H1 (cell line): ENCODE measurements at regions not wholly inside any gene's neighbourhood (a gene's known extent, or its start where the extent isn't known, plus 50 kb on each side); places are given as distances from the start of the nearest gene placed in this dataset.

ENCODE experiments used
- CTCF ChIA-PET: fragments of 300-600 bp; sonication (Branson Sonifier 250); formaldehyde crosslinking; loops from one replicate; lab custom pipeline; 2021; ENCODE audit not compliant: partially characterized antibody; lab: Charles Lee
- POLR2A ChIA-PET: fragments of 300-600 bp; sonication (Branson Sonifier 250); formaldehyde crosslinking; loops from one replicate; lab custom pipeline; 2021; ENCODE audit warnings: inconsistent platforms; ENCODE audit not compliant: partially characterized antibody; lab: Charles Lee
- DNase-seq, 2 experiments: peaks; one replicate each; pipeline versions ENCODE4 v3.0.0 to v3.0.0-alpha.2; 2010 to 2022; ENCODE audit warnings: low spot score in 2 of 2, low read depth in 1 of 2, mixed read lengths in 1 of 2
- FAIRE-seq: peaks from 2 replicates; lab custom pipeline; 2011; peaks lifted over from hg19 to GRCh38; lab: Jason Lieb, UNC
- H2AFZ ChIP-seq: 2 replicates; pipeline ENCODE4 v1.8.1; 2012; ENCODE audit warnings: low read length, inconsistent platforms
- H2AK5ac ChIP-seq: 2 replicates; pipeline ENCODE4 v1.6.1; 2013; ENCODE audit warnings: low read depth, low read length
- H2BK120ac ChIP-seq: replicated peaks from 2 replicates; pipeline ENCODE3; 2013; ENCODE audit warnings: low read depth, low read length, inconsistent platforms
- H2BK12ac ChIP-seq: 2 replicates; pipeline ENCODE4 v1.6.1; 2013; ENCODE audit warnings: low read depth, low read length
- H2BK15ac ChIP-seq: 2 replicates; pipeline ENCODE4 v1.6.1; 2013; ENCODE audit warnings: low read length
- H2BK20ac ChIP-seq: 2 replicates; pipeline ENCODE4 v1.6.1; 2013; ENCODE audit warnings: low read length
- H2BK5ac ChIP-seq: 2 replicates; pipeline ENCODE4 v1.6.1; 2013; ENCODE audit warnings: low read depth, low read length
- H3K14ac ChIP-seq: 2 replicates; pipeline ENCODE4 v1.6.1; 2013; ENCODE audit warnings: inconsistent platforms; ENCODE audit not compliant: insufficient read length
- H3K18ac ChIP-seq: 2 replicates; pipeline ENCODE4 v1.6.1; 2013; ENCODE audit warnings: low read length; ENCODE audit errors: extremely low read depth
- H3K23ac ChIP-seq: 2 replicates; pipeline ENCODE4 v1.6.1; 2013; ENCODE audit warnings: inconsistent platforms; ENCODE audit not compliant: insufficient read length
- H3K23me2 ChIP-seq: 2 replicates; pipeline ENCODE4 v1.6.1; 2013; ENCODE audit warnings: low read depth, low read length
- H3K27ac ChIP-seq: 2 replicates; pipeline ENCODE4 v1.6.1; 2011; ENCODE audit warnings: low read depth, low read length, inconsistent platforms
- H3K27me3 ChIP-seq, 4 experiments: replicated peaks in 1 of 4; 1 replicate in 1 of 4; 2 replicates in 3 of 4; pipeline versions ENCODE4 v1.6.1 to v1.8.1; 2011 to 2013; ENCODE audit warnings: low read length in 3 of 4, mild to moderate bottlenecking in 3 of 4, inconsistent platforms in 2 of 4, mixed read lengths in 2 of 4, moderate library complexity in 1 of 4; ENCODE audit not compliant: control insufficient read depth in 3 of 4, insufficient read depth in 3 of 4; ENCODE audit errors: extremely low read depth in 1 of 4
- H3K36me3 ChIP-seq, 4 experiments: 2 replicates each; pipeline versions ENCODE4 v1.6.1 to v1.8.1; 2011 to 2013; ENCODE audit warnings: mild to moderate bottlenecking in 4 of 4, low read length in 3 of 4, moderate library complexity in 2 of 4, control low read depth in 1 of 4, inconsistent platforms in 1 of 4; ENCODE audit not compliant: insufficient read depth in 4 of 4, control insufficient read depth in 2 of 4
- H3K4ac ChIP-seq: replicated peaks from 2 replicates; pipeline ENCODE3; 2013; ENCODE audit warnings: low read length, low read depth, mixed read lengths, inconsistent platforms; ENCODE audit not compliant: insufficient read length
- H3K4me1 ChIP-seq, 4 experiments: replicated peaks in 1 of 4; 1 replicate in 1 of 4; 2 replicates in 3 of 4; pipeline versions ENCODE4 v1.6.1 to v1.8.1; 2011 to 2013; ENCODE audit warnings: low read length in 3 of 4, inconsistent platforms in 2 of 4, mixed read lengths in 1 of 4; ENCODE audit not compliant: insufficient read depth in 4 of 4, control insufficient read depth in 3 of 4
- H3K4me2 ChIP-seq, 2 experiments: 2 replicates each; pipeline versions ENCODE4 v1.6.1 to v1.8.1; 2011 to 2013; ENCODE audit warnings: low read depth in 2 of 2, low read length in 2 of 2, control low read depth in 1 of 2, inconsistent platforms in 1 of 2, mild to moderate bottlenecking in 1 of 2; ENCODE audit not compliant: insufficient read depth in 1 of 2
- H3K4me3 ChIP-seq, 4 experiments: fragments of 200-600, 300-600 bp in 1 of 4; sonication (generic), shearing (Covaris generic), sonication (Bioruptor Twin) in 1 of 4; 2 replicates each; pipeline versions ENCODE4 v1.5.1 to v1.8.1; 2011 to 2016; ENCODE audit warnings: low read length in 4 of 4, low read depth in 3 of 4, control low read depth in 2 of 4, inconsistent platforms in 2 of 4, mild to moderate bottlenecking in 2 of 4, mixed read lengths in 1 of 4, moderate library complexity in 1 of 4; ENCODE audit not compliant: insufficient read depth in 2 of 4; ENCODE audit errors: extremely low read depth in 1 of 4
- H3K56ac ChIP-seq: replicated peaks from 2 replicates; pipeline ENCODE3; 2013; ENCODE audit warnings: low read depth, mild to moderate bottlenecking, mixed read lengths, low read length, inconsistent platforms; ENCODE audit not compliant: insufficient read length
- H3K79me1 ChIP-seq: 2 replicates; pipeline ENCODE4 v1.6.1; 2013; ENCODE audit warnings: low read depth, low read length, control low read depth
- H3K79me2 ChIP-seq, 2 experiments: 2 replicates each; pipeline versions ENCODE4 v1.6.1 to v1.8.1; 2012 to 2013; ENCODE audit warnings: low read length in 2 of 2, mild to moderate bottlenecking in 2 of 2, inconsistent platforms in 1 of 2; ENCODE audit not compliant: insufficient read depth in 2 of 2, control insufficient read depth in 1 of 2
- H3K9ac ChIP-seq, 4 experiments: replicated peaks in 1 of 4; 1 replicate in 1 of 4; 2 replicates in 3 of 4; pipeline versions ENCODE4 v1.6.1 to v1.8.1; 2011 to 2013; ENCODE audit warnings: low read depth in 3 of 4, low read length in 3 of 4, control low read depth in 2 of 4, mild to moderate bottlenecking in 2 of 4, moderate library complexity in 2 of 4, inconsistent platforms in 1 of 4; ENCODE audit errors: extremely low read depth in 1 of 4
- H3K9me3 ChIP-seq, 2 experiments: 2 replicates each; pipeline versions ENCODE4 v1.6.1 to v1.8.1; 2012 to 2013; ENCODE audit warnings: mild to moderate bottlenecking in 2 of 2, moderate library complexity in 2 of 2, control low read depth in 1 of 2, inconsistent platforms in 1 of 2, low read depth in 1 of 2, low read length in 1 of 2, mixed read lengths in 1 of 2; ENCODE audit not compliant: insufficient read depth in 2 of 2
- H4K20me1 ChIP-seq, 2 experiments: replicated peaks in 1 of 2; 2 replicates each; pipeline versions ENCODE3 to v1.8.1; 2011 to 2013; ENCODE audit warnings: inconsistent platforms in 2 of 2, low read length in 2 of 2, mild to moderate bottlenecking in 1 of 2; ENCODE audit not compliant: insufficient read depth in 2 of 2, control insufficient read depth in 1 of 2
- H4K5ac ChIP-seq: 2 replicates; pipeline ENCODE4 v1.6.1; 2013; ENCODE audit warnings: low read length, low read depth, mixed read lengths, inconsistent platforms; ENCODE audit not compliant: insufficient read length
- H4K8ac ChIP-seq: 2 replicates; pipeline ENCODE4 v1.8.0; 2013; ENCODE audit warnings: mild to moderate bottlenecking, moderate library complexity, low read length, inconsistent platforms; ENCODE audit not compliant: insufficient read depth; ENCODE audit errors: extremely low read depth
- H4K91ac ChIP-seq: replicated peaks from 2 replicates; pipeline ENCODE3; 2013; ENCODE audit warnings: low read length, mixed read lengths, inconsistent platforms; ENCODE audit not compliant: insufficient read length
- CBX5 ChIP-seq: fragments of 300-800, 300-1000 bp; sonication (generic); IDR thresholded peaks from 2 replicates; pipeline ENCODE4 v1.7.1; 2016; ENCODE audit warnings: antibody characterized with exemption, low read length, low read depth
- HDAC2 ChIP-seq, 2 experiments: fragments of 300-600 bp in 1 of 2; sonication (generic) in 1 of 2; IDR thresholded peaks; 2 replicates each; pipeline ENCODE4 v1.6.1; 2011 to 2012; ENCODE audit warnings: low read depth in 2 of 2, low read length in 2 of 2, mild to moderate bottlenecking in 2 of 2, moderate library complexity in 2 of 2, borderline replicate concordance in 1 of 2, inconsistent platforms in 1 of 2
- HDAC6 ChIP-seq: IDR thresholded peaks from one replicate; pipeline ENCODE4 v1.7.1; 2012; ENCODE audit warnings: low read depth, mild to moderate bottlenecking, inconsistent platforms, low read length, moderate library complexity
- JUND ChIP-seq: IDR thresholded peaks from 2 replicates; pipeline ENCODE4 v1.6.1; 2011; ENCODE audit warnings: mild to moderate bottlenecking, improper control_type of control experiment, low read length
- RFX5 ChIP-seq: IDR thresholded peaks from 2 replicates; pipeline ENCODE4 v1.6.1; 2011; ENCODE audit warnings: low read depth, low read length, improper control_type of control experiment, borderline replicate concordance
- WGBS, 2 experiments: shearing (Covaris generic) in 1 of 2; methylation state at CpG; one replicate each; pipeline versions ENCODE4 v1.1.6 to v1.1.7; 2013 to 2015; ENCODE audit warnings: low lambda C conversion rate in 2 of 2, mixed read lengths in 2 of 2, inconsistent platforms in 1 of 2, low coverage in 1 of 2, missing lambda C conversion rate in 1 of 2; ENCODE audit not compliant: insufficient replicate concordance in 2 of 2, insufficient coverage in 1 of 2, insufficient read length in 1 of 2; ENCODE audit errors: extremely low coverage in 1 of 2, missing lambda C conversion rate in 1 of 2; 5-methylcytosine and 5-hydroxymethylcytosine counted together

DNA sequence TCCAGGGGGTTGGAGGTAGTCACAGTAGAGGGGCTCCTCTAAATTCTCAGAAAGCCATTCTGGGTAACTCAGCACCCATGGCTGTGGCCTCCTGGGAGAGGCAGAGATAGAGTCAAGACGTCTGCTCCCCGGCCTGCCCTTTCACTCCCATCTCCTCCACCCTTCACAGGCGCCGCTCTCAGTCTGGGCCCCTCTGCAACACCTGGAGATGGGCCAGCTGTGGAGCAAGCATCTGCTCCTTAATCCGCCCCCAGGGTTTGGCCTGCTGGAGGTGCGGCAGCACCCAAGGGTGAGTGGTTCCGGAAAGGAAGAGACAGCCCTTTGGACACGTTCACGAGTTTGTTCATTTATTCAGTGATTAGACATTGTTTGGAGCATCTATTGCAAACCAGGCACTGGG lies 271.3 kb downstream of the BMP7 start:
- DNase-seq (no peak), FAIRE-seq (no peak)
- Histone ChIP-seq H3K14ac (no peak overlapping the region), H3K27me3 (peaks cover 0 to 5% (median 0%) of the 10 kb centered on the region in 4 experiments; a peak in 1 of 7 replicates), H3K79me1 (no peaks in the 10 kb centered on the region), H2BK20ac (no peak overlapping the region), H4K20me1 (no peaks in the 10 kb centered on the region), H3K4ac (peak overlapping the region; percentile 83), H3K4me3 (no peak overlapping the region), H3K9me3 (peaks cover 9 to 13% of the 10 kb centered on the region in 2 experiments), H2AFZ (no peak overlapping the region), H3K4me1 (no peaks in the 10 kb centered on the region), H4K91ac (no peak overlapping the region), H2BK5ac (no peak overlapping the region; the same call in 1 of the 2 replicates), H2BK15ac (no peak overlapping the region), H3K18ac (no peak overlapping the region; the same call in 1 of the 2 replicates), H4K5ac (no peak overlapping the region), H3K23ac (no peak overlapping the region), H3K56ac (no peak overlapping the region), H3K27ac (no peak overlapping the region), H3K9ac (no peak overlapping the region), H3K36me3 (no peaks in the 10 kb centered on the region), H3K23me2 (0 out of 2 replicates have a peak, but pooled peaks cover 1% of the 10 kb centered on the region), H2BK120ac (no peak overlapping the region), H2AK5ac (no peak overlapping the region), H3K4me2 (no peak overlapping the region), H2BK12ac (no peak overlapping the region; the same call in 1 of the 2 replicates), H3K79me2 (no peaks in the 10 kb centered on the region), H4K8ac (no peak overlapping the region)
- 89% methylated on average over 9 of the region's 9 CpGs; no CpG with 5 or more reads in 1 of the 2 experiments for WGBS, 2 experiments
- ChIA-PET POLR2A (no interaction called here), CTCF (interaction anchor here (0.7 to 6.9 kb wide), 41 partner anchors 12 to 490 kb away, joined by 3 to 74 read pairs (median 4); no protein-coding TSS in a partner anchor)
- TF ChIP-seq CBX5 (no peak), HDAC6 (no peak), HDAC2 (IDR thresholded peaks at IDR 0.05; ENCODE audit: borderline replicate concordance in 1 of 2, low read depth in 2 of 2, low read length in 2 of 2) (no peak), RFX5 (no peak), JUND (no peak)
